GM23248 (cell line): ENCODE measurements at regions not wholly inside any gene's neighbourhood (a gene's known extent, or its start where the extent isn't known, plus 50 kb on each side); places are given as distances from the start of the nearest gene placed in this dataset.

Experiments used
- EZH2 ChIP-seq: fragments of 200-600 bp; sonication (generic); IDR thresholded peaks from 2 replicates; pipeline ENCODE4 v1.6.1; 2018; ENCODE audit warnings: antibody characterized with exemption, mild to moderate bottlenecking; ENCODE audit not compliant: insufficient read depth, poor library complexity, severe bottlenecking
- EZH2phosphoT487 ChIP-seq: fragments of 200-600 bp; sonication (generic); IDR thresholded peaks from 2 replicates; pipeline ENCODE4 v1.6.1; 2018; ENCODE audit warnings: antibody characterized with exemption, moderate library complexity, mild to moderate bottlenecking, low read depth; ENCODE audit not compliant: insufficient read depth

- no peak for TF ChIP-seq EZH2phosphoT487
- TF ChIP-seq EZH2: no peak
Measured at GRCh38 chr9:29312327-29312726, 1739.0 kb upstream of the C9orf72 start.
